GM23338 (cell line): ENCODE measurements at regions not wholly inside any gene's neighbourhood (a gene's known extent, or its start where the extent isn't known, plus 50 kb on each side); places are given as distances from the start of the nearest gene placed in this dataset.

Experiments used
- CREB1 ChIP-seq: fragments of 250-450 bp; sonication (Bioruptor Pico); IDR thresholded peaks from 2 replicates; pipeline ENCODE4 v1.5.0; 2020; ENCODE audit warnings: low read depth, mild to moderate bottlenecking, moderate library complexity
- EZH2 ChIP-seq: fragments of 200-600 bp; sonication (generic); IDR thresholded peaks from one replicate; pipeline ENCODE4 v1.8.0; 2017; ENCODE audit warnings: antibody characterized with exemption, mild to moderate bottlenecking, low read depth; ENCODE audit not compliant: unreplicated experiment
- EZH2phosphoT487 ChIP-seq: fragments of 200-600 bp; sonication (generic); IDR thresholded peaks from one replicate; pipeline ENCODE4 v1.8.1; 2018; ENCODE audit warnings: antibody characterized with exemption; ENCODE audit not compliant: unreplicated experiment
- JUNB ChIP-seq: IDR thresholded peaks from one replicate; pipeline ENCODE4 v1.6.1; 2016; ENCODE audit warnings: antibody characterized with exemption; ENCODE audit not compliant: unreplicated experiment
- POLR2AphosphoS5 ChIP-seq: IDR thresholded peaks from 2 replicates; pipeline ENCODE4 v1.6.1; 2016; ENCODE audit warnings: antibody characterized with exemption, low read depth
- STAT1 ChIP-seq: IDR thresholded peaks from one replicate; pipeline ENCODE4 v1.6.1; 2016; ENCODE audit warnings: antibody characterized with exemption; ENCODE audit not compliant: unreplicated experiment
- ZNF114 ChIP-seq: fragments of 250-450 bp; sonication (Bioruptor Pico); IDR thresholded peaks from 2 replicates; pipeline ENCODE4 v1.5.0; 2020; ENCODE audit warnings: mild to moderate bottlenecking, moderate library complexity
- ZNF331 ChIP-seq: fragments of 250-450 bp; sonication (Bioruptor Pico); IDR thresholded peaks from 2 replicates; pipeline ENCODE4 v1.5.0; 2020; ENCODE audit warnings: low read depth, mild to moderate bottlenecking, moderate library complexity
- TF ChIP-seq, protein P1 (sequence below), 2 experiments: fragments of 200-600 bp in 1 of 2; sonication (generic) in 1 of 2; conservative IDR thresholded peaks; 2 replicates each; pipeline versions ENCODE4 v1.5.1 to v1.6.1; 2016 to 2017; ENCODE audit warnings: antibody characterized with exemption in 2 of 2, low read depth in 2 of 2, mild to moderate bottlenecking in 2 of 2, moderate library complexity in 1 of 2
- TF ChIP-seq, protein P2 (sequence below): IDR thresholded peaks from one replicate; pipeline ENCODE4 v1.6.1; 2018; ENCODE audit warnings: antibody characterized with exemption; ENCODE audit not compliant: unreplicated experiment

DNA sequence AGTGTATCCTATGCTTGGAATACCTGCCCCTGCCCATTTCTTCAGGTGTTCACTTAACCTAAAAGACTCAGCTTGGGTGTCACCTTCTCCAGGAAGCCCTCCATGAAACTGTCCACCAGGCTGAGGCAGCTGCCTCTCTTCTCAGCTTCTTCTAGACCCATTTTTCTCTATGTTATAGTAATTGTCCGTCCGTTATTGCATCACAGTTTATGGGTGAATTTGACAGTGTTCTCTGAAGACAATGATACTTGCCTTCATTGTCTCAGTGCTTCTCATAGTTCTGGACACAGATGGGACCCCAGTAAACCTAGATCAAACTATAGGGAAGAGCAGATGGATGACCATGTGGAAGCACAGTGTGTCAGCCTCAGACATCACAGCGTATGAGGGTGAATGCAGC, 238.0 kb upstream of the MOCS1 start:
- TF ChIP-seq, protein P1, sequence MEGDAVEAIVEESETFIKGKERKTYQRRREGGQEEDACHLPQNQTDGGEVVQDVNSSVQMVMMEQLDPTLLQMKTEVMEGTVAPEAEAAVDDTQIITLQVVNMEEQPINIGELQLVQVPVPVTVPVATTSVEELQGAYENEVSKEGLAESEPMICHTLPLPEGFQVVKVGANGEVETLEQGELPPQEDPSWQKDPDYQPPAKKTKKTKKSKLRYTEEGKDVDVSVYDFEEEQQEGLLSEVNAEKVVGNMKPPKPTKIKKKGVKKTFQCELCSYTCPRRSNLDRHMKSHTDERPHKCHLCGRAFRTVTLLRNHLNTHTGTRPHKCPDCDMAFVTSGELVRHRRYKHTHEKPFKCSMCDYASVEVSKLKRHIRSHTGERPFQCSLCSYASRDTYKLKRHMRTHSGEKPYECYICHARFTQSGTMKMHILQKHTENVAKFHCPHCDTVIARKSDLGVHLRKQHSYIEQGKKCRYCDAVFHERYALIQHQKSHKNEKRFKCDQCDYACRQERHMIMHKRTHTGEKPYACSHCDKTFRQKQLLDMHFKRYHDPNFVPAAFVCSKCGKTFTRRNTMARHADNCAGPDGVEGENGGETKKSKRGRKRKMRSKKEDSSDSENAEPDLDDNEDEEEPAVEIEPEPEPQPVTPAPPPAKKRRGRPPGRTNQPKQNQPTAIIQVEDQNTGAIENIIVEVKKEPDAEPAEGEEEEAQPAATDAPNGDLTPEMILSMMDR (conservative IDR thresholded peaks at IDR 0.05; ENCODE audit: low read depth in 2 of 2): no peak
- TF ChIP-seq, protein P2, sequence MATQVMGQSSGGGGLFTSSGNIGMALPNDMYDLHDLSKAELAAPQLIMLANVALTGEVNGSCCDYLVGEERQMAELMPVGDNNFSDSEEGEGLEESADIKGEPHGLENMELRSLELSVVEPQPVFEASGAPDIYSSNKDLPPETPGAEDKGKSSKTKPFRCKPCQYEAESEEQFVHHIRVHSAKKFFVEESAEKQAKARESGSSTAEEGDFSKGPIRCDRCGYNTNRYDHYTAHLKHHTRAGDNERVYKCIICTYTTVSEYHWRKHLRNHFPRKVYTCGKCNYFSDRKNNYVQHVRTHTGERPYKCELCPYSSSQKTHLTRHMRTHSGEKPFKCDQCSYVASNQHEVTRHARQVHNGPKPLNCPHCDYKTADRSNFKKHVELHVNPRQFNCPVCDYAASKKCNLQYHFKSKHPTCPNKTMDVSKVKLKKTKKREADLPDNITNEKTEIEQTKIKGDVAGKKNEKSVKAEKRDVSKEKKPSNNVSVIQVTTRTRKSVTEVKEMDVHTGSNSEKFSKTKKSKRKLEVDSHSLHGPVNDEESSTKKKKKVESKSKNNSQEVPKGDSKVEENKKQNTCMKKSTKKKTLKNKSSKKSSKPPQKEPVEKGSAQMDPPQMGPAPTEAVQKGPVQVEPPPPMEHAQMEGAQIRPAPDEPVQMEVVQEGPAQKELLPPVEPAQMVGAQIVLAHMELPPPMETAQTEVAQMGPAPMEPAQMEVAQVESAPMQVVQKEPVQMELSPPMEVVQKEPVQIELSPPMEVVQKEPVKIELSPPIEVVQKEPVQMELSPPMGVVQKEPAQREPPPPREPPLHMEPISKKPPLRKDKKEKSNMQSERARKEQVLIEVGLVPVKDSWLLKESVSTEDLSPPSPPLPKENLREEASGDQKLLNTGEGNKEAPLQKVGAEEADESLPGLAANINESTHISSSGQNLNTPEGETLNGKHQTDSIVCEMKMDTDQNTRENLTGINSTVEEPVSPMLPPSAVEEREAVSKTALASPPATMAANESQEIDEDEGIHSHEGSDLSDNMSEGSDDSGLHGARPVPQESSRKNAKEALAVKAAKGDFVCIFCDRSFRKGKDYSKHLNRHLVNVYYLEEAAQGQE: no peak
- TF ChIP-seq EZH2 (no peak), ZNF114 (no peak), CREB1 (no peak), EZH2phosphoT487 (no peak), POLR2AphosphoS5 (no peak), STAT1 (no peak), JUNB (no peak), ZNF331 (CRISPR knock-in tag) (no peak)
